HG03378 (cell line): ENCODE measurements at regions not wholly inside any gene's neighbourhood (a gene's known extent, or its start where the extent isn't known, plus 50 kb on each side); places are given as distances from the start of the nearest gene placed in this dataset.
A peak's percentile ranks its signal among the peaks of the same experiment; 100 is the strongest.

ENCODE experiments used
- ATAC-seq: cut with Tn5 transposase; IDR thresholded peaks from one replicate; pipeline ENCODE4 v1.9.1; 2021; ENCODE audit warnings: mild to moderate bottlenecking, moderate library complexity; ENCODE audit not compliant: unreplicated experiment

DNA sequence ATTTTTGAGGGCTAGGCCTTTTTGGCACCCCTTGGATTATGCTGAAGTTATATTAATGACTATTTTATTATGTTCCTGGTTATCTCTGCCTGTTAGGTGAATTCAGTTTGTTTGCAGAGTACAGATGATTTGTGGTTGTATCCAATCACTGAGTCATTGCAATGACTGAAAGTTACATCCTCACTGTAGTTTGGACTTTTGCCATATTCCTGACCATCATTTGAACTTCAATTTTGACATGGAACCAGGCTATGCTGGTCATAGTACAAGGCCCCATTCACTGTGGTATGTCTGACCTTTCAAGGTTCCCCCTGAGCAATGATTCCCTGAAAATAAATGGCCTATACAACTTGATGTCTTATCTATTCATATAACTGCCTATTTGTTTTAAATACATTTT is 621.0 kb downstream of the CCER1 start:
- no peak for ATAC-seq

DNA sequence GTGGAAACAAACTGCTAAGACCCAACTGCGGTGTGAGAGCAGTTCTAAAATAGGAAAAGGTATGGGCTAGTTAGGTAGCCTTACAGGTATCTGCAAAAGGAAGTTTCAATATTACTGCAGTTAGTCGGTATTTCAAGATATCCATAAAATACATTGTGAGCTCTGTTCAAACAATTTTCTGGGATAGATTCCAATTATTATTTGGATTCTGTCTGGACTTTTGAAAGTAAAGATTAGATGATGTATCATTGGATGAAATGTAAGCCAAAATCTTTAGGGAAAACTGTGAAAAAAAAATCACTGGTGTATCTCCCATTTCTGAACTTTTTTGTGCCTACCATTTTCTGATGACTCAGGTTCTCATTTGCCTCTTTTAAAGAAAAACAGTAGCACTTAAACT is 621.6 kb downstream of the CCER1 start:
- no peak for ATAC-seq

DNA sequence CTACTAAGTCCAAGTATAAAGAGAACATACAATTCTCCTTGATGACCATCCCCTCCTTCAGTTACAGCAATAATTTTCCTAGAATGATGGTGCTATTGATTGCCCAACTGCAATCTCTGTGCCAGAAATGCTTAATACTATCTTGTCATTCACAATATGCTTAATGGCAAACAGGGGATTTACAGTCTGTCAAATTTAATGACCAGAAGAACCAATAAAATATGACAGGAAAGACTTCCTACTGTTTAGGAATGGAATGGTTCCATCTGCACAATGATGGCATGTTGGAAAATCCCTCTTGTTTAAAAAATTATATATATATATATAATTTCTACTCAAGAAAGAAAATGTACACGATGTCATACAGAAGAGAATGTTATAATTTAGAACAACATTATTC is 623.2 kb downstream of the CCER1 start:
- no peak for ATAC-seq

DNA sequence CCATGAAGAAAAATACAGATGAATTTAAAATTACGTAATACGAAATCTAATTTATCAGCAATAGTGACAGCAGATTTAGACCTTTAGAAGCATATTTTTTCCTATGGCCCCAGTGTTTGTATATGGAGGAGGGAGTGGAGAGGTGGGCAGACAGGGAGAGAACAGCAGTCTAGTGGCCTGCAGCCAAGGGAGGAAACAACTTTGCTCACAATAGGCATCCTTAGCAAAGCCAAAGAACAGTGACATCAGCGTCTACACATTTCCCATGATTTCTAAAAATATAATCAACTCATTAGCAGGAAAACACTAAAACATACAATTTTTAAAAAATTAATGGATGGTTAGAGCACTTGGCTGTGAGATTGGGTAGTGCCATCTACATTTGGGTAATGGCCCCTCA is 622.6 kb upstream of the ATP2B1 start:
- no peak for ATAC-seq

DNA sequence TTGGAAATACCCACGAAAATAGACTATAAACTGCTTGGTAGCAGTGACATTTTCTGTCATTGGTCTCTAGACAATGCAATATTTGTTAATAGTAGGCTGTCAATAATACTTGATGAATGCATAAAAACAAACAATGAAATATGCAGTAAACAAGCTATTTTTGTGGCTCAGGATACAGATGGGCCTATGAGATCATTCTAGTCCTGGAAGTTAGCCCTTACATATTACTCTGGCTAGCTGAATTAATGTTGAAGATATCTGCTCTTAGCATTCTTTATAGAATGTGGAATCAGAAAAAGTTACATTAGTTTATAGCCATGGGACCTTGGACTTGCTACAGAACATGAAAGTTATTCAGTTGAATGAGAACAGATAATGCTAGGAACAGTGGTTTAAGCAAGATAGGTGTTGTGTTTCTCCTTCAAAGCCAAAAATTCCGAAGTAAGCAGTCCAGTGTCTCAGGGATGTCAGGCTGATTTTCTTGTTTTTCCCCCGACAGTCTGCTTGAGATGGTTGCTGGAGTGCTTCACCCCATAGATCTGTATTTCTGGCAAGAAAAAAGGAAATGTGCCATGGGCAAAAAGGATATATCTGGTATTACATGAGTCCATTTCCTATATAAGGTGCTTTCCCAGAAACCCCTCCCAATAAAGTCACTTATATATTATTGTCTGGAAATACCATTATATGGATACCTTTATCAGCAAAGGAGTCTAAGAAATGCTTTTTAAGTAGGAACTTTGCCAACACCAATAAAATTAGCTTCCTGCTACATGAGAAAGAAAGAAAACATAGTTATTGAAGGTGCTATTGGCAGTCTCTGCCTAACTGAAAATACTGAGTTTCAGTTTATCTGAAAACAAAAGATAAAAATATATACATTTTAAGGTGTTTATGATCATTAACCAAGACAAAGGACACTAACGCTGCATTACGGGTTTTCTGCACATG is 619.4 kb upstream of the ATP2B1 start:
- ATAC-seq, result no peak

DNA sequence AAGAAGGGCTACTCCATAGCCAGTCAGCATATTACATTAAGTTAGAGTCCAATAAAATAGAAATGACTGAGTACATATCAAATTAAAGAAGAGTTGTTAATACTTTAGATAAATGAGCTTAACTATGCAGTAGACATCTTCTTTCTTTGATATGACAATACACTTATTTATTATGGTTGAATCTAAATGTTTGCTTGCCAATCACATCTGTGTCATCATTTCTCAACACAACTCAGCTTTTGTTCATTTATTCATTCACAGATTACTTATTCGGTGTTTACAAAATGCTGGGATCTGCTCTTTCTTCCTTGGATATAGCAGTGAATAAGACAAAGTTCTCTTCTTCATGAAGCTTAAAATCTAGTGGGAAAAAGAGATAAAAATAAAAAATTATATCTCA is 614.6 kb upstream of the ATP2B1 start:
- ATAC-seq, result no peak

DNA sequence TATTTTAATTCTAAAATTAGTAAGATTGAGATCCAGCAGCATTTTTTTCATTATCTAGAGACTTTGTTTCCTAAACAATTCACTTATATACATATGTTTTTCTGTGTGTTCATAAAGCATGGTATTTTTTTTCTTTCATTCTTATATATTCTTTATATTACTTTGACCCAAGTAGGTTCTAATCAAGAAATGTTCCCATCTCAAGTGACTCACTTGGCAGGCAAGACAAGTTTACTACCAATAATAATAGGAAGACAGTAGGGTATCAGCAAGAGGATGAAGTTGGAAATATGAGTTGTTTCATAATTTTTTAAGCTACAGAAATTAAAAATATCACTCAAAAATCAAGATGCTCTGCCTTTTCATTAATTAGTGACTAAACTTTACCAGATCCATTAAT is 613.4 kb upstream of the ATP2B1 start:
- ATAC-seq, result no peak

DNA sequence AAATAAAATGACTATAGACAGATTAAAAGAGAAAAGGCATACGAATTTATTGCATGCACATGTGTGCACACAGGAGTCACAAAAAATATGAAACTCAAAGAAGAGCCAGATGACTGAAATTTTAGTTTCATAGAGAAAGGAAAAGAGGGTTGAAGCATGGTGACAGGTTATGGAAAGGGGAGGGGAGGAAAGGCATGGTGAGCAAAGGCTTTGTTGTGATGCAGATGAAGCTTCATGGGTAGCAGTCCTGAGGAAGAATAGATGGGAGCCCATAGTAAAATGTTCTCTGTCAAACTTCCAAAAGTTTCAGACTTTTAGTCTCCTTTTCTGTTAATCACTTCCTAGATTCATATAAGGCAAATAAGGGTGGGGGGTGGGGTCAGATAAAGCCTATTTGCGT is 612.7 kb upstream of the ATP2B1 start:
- ATAC-seq, result no peak

DNA sequence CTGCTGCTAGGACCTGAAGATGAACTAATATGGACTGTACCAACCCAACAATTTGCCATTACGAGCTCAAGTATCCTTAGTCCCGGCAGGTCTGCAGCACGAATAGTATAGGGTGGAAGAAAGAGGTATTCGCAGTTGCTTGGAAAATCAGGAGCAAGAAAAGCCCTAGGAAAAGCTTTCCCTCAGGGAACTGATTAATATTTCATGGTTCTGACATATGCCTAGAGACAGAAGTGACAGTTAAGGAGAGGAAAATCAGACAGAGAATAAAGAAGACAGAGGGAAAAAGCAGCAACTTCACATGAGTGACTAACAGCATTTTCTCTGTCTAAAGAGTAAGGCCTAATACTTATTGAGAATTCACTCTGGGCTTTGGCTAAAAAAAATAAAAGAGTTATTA is 602.9 kb upstream of the ATP2B1 start:
- no peak for ATAC-seq

DNA sequence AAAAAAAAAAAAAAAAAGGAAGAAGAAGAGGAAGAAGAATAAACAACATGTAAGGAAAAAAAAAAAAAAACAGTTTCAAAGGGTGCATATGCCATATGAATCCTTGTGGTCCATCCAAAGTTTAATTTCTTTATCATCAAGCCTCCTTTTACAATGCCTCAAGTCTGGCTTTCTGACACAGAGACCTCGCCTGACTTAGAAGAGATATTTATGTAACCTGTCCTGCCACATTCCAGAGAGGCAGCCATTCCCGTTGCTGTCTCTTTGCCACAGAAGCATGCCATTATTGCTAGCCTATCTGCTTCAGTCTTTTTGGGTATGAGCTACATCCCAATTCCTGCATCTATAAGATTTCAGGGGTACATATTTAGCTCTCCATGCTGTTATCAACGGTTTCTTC is 596.7 kb upstream of the ATP2B1 start:
- no peak for ATAC-seq

DNA sequence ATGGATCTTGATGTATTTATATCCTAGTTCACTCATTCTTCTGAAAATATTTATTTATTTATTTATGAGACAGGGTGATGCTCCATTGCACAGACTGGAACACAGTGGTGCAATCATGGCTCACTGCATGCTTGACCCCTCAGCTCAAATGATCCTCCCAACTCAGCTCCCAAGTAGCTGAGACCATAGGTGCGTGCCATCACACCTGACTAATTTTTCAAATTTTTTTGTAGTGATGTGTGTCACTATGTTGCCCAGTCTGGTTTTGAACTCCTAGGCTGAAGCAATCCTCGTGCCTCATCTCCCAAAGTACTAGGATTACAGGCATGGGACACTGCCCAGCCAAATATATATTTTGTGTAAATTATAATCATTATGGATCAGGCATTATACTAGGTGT is 595.6 kb upstream of the ATP2B1 start:
- no peak for ATAC-seq

DNA sequence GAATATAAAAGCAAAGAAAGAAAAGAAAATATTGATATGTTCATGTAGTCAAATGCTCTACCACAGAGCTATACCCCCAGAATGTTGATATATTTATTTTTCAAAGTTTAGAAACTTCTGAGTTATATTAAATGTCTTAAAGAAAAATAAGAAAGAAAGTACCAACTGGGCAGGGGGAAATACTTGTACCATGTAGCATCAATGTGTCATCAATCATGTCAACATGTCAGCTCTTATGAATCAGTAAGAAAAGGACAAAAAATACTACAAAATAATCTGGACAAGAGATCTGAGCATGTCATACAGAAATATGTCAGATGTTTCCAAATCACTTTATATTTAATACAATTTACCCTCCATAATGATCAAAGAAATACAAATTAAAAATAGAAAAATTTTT is 595.1 kb upstream of the ATP2B1 start:
- ATAC-seq, result no peak

DNA sequence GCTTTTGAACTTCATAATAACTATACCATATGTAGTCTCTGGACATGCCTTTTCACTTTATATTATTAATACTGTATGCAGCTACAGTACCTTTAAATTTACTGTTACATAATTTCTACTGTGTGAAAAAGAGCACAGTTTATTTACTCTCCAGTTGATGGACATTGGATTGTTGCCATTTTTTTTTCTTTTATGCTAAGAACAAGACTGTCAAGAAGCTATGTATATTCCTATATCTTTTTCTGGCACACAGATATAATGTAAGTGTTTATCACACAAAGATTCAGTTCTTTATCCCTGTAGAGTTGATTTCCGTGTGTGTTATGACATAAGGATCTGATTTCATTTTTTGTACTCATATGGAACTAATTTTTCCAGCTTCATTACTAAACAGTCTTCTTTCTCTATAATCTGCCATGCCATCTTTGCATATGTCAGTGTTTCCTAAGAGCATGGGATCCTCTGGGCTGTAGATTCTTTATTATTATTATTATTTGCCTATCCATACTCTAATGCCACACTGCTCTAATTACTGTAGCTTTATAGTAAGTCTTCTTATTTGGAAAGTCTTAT is 593.0 kb upstream of the ATP2B1 start:
- ATAC-seq, result no peak

DNA sequence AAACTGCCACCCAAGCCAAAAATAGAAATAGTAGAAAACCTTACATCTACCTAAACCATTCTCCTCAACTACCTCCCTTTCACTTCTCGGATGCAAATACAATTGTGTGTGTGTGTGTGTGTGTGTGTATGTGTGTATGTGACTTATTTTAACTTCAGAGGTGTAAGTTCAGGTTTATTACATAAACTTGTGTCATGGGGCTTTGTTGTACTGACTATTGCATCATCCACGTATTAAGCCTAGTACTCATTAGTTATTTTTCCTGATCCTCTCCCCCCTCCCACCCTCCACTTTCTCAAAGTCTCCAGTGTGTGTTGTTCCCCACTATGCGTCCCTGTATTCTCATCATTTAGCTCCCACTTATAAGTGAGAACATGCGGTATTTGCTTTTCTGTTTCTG is 592.5 kb upstream of the ATP2B1 start:
- ATAC-seq, result no peak

DNA sequence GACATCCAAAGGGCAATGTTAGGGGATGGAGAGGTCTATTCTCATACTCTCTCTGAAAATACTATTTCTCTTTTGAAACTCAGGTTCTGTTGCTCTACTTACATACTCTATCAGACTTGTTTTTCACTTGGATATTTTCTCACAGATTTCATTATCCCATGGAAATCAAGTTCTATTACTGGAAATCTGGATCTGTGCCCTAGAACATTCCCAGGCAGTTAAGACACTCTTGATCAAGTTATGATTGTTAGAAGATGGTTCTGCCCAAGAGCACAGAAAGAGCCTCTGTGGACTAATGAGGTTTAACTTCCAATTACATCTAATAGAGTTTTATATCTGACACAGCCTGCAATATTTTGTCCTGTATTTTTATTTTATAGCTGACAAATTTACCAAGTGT is 591.0 kb upstream of the ATP2B1 start:
- ATAC-seq, result no peak

DNA sequence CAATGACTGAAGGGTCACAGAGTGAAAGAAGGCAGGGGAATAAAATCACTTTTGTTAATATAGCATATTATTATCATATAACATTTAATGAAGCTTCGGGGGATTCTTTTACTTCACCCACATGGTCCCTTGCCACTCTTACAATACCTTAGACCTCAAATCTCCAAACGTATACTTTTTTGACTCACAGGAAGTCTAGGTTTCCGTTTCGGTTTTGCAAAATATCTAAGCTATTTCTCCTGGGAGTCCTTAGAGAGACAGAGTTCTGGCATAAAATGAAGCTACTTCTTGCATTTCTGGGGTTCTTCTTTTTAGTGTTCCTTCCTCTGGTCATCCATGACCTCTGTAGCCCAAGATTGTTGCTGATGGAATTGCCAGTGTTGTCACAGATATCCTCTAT is 590.5 kb upstream of the ATP2B1 start:
- ATAC-seq, result peak; percentile 100

DNA sequence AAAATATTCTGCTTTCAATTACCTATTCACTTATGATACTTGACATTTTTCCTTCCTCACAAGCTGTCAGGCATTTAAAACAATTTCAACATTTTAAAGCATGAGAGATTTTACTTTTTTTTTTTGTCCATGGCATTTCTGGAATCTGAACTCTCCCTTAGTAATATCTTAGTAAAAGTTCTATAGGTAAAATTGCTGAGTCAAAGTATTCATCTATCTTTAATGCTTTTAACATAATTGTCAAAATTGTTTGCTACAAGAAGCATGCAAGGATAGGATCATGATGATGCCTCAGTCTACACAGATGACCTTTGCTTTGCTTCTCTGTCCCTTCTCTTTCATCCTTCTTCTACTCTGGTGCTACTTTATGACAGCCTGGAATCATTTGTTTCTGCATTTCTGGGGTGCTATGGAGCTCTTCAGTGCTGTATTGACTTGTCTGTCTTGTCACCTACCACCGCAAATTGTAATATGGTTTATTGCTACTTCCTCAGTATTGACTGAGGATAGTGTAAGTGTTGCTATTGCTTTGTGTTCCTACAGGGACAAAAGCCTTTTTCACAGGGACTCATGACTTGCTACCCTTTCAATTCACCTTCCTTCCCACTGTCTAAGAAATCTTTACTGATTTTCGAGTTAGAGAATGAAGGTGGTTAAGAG is 589.8 kb upstream of the ATP2B1 start:
- peak; percentile 37 for ATAC-seq

DNA sequence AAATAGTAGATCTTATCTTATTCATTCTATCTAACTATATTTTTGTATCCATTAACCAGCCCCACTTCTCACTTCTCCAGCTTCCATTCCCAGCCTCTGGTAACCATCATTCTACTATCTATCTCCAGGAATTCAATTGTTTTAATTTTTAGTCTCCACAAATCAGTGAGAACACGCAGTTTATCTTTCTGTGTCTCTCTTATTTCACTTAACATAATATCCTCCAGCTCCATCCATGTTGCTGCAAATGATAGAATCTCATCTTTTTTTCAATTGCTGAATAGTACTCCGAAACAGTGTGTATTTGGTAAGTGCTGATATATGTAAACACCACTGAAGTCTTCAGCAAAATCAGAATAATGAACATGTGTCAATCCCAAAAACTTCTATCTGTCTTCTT is 587.2 kb upstream of the ATP2B1 start:
- ATAC-seq, result no peak

DNA sequence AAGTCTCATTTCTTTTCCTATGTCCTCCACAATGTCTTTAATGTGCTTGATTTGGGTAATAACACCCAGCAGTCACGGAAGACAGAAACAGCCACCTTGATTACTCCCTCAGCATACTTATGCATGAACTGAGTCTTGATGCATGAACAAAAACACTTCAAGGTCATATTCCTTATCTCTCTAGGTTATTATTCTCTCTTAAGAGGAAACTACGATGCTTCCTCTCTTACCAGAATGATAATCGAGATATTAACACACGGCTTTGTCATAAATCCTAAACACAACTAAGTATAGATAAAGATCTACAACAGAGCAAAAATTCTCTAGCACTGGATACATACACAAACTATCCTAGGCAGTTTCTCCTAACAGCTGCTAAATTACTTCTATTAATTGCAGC is 583.5 kb upstream of the ATP2B1 start:
- ATAC-seq, result no peak

DNA sequence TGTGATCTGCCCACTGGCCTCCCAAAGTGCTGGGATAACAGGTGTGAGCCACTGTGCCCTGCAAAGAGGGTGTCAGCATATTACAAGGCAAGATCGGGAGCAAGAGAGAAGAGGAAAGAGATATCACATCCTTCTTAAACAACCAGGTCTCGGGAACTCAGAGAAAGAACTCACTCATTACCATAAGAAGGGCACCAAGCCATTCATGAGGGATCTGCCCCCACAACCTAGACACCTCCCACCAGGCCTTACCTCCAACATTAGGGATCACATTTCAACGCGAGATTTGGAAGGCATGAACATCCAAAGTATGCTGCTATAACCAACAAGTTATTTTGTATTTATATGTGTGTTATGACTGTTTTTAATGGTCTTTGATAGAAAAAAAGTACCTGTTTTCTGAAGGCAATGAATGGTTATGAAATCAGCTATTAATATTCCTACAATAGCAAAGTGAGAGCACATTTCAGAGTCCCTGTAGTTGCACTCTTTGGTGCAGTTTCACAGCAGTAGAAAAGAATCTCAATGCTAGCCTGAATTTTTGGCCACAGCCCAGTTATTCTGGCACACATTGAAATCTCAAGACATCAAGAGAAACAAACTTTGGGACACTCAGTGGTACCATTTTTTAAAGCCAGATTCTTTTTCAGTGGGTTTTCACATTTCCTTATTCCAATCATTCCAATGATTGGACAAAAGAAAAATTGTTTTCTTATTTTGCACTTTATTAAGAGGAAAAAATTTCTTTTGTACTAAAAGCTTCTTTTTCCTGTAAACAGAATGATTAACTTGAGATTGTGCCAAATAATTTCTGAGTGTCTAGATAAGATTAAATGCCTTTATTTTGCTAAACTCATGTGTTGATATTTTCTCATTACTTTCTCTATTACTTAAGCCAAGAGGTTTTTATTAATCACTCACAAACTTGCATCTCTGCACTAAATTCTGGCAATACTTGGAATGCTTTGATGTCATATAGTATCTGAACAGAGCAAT is 582.6 kb upstream of the ATP2B1 start:
- ATAC-seq, result no peak

DNA sequence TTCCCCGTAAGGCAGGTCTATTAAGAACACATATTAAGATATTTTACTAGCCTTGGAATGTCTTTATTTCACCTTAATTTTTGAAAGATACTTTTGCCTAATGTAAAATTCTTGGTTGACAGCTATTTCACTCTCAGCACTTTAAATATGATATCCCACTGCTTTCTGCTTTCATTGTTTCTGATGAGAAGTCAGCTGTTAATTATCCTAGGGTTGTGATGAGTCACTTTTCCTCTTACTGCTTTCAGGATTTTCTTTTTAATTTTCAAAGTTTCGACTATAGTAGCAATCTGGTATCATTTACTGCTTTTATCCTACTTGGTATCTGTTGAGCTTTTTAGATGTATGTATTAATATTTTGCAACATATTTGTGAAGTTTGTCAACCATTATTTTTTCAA is 578.9 kb upstream of the ATP2B1 start:
- ATAC-seq, result no peak
